Kidney tubule cell (primary cell): ENCODE measurements at regions not wholly inside any gene's neighbourhood (a gene's known extent, or its start where the extent isn't known, plus 50 kb on each side); places are given as distances from the start of the nearest gene placed in this dataset.

ENCODE experiments used
- DNase-seq: peaks from one replicate; pipeline ENCODE4 v3.0.0-alpha.2; 2018; ENCODE audit warnings: low spot score

GRCh38 chr1:217089361-217090014 is 366.3 kb upstream of the ESRRG start:
- DNase-seq: peak; percentile 78

- DNase-seq: no peak
Measured at GRCh38 chr1:217088521-217089284, 365.5 kb upstream of the ESRRG start.

- no peak for DNase-seq
Measured at GRCh38 chr1:217088011-217088410, 364.8 kb upstream of the ESRRG start.

GRCh38 chr1:217079584-217079983 is 356.4 kb upstream of the ESRRG start:
- no peak for DNase-seq

- no peak for DNase-seq
Measured at GRCh38 chr1:217078959-217079358, 355.7 kb upstream of the ESRRG start.

GRCh38 chr1:217078078-217078690 is 355.0 kb upstream of the ESRRG start:
- peak; percentile 92 for DNase-seq

GRCh38 chr1:217077426-217077825 is 354.2 kb upstream of the ESRRG start:
- DNase-seq: no peak

GRCh38 chr1:217076902-217077301 is 353.7 kb upstream of the ESRRG start:
- peak; percentile 88 for DNase-seq

- no peak for DNase-seq
Measured at GRCh38 chr1:217072926-217073325, 349.7 kb upstream of the ESRRG start.

GRCh38 chr1:217067642-217068041 is 344.4 kb upstream of the ESRRG start:
- DNase-seq: peak; percentile 21

GRCh38 chr1:217066794-217067193 is 343.6 kb upstream of the ESRRG start:
- DNase-seq: no peak

GRCh38 chr1:217063172-217063908 is 340.1 kb upstream of the ESRRG start:
- DNase-seq: no peak

- DNase-seq: no peak
Measured at GRCh38 chr1:217062586-217062985, 339.4 kb upstream of the ESRRG start.

- DNase-seq: no peak
Measured at GRCh38 chr1:217059401-217059800, 336.2 kb upstream of the ESRRG start.

- no peak for DNase-seq
Measured at GRCh38 chr1:217053676-217054075, 330.4 kb upstream of the ESRRG start.

- peak; percentile 49 for DNase-seq
Measured at GRCh38 chr1:217052626-217053025, 329.4 kb upstream of the ESRRG start.

GRCh38 chr1:217052196-217052595 is 329.0 kb upstream of the ESRRG start:
- DNase-seq: peak; percentile 44

GRCh38 chr1:217049721-217050120 is 326.5 kb upstream of the ESRRG start:
- no peak for DNase-seq

GRCh38 chr1:217049081-217049480 is 325.9 kb upstream of the ESRRG start:
- no peak for DNase-seq

GRCh38 chr1:217048104-217048707 is 325.0 kb upstream of the ESRRG start:
- peak; percentile 24 for DNase-seq

- DNase-seq: peak; percentile 41
Measured at GRCh38 chr1:217040711-217041455, 317.7 kb upstream of the ESRRG start.
